ENCODE measurements at regions not wholly inside any gene's neighbourhood (a gene's known extent, or its start where the extent isn't known, plus 50 kb on each side); places are given as distances from the start of the nearest gene placed in this dataset.
A peak's percentile ranks its signal among the peaks of the same experiment; 100 is the strongest.

- Histone ChIP-seq H3K4me3 (ENCODE audit: low read depth in 1 of 3, low read length in 3 of 3) (no peak overlapping the region), H3K9me3 (ENCODE audit: control insufficient read depth in 2 of 2, insufficient read depth in 1 of 2, low read depth in 1 of 2, low read length in 1 of 2) (peaks cover 0 to 10% of the 10 kb centered on the region in 2 donors), H3K4me1 (ENCODE audit: control insufficient read depth in 3 of 3, insufficient read depth in 2 of 3, low read depth in 1 of 3, low read length in 2 of 3) (no peaks in the 10 kb centered on the region), H3K36me3 (ENCODE audit: control insufficient read depth in 3 of 3, insufficient read depth in 2 of 3, low read depth in 1 of 3, low read length in 3 of 3) (no peaks in the 10 kb centered on the region), H3K27ac (ENCODE audit: low read depth in 1 of 3, low read length in 2 of 3) (no peak overlapping the region), H3K27me3 (ENCODE audit: control insufficient read depth in 3 of 3, insufficient read depth in 3 of 3, low read length in 3 of 3) (no peaks in the 10 kb centered on the region)
- FAIRE-seq, result no peak
- no peak for DNase-seq
- 91 to 97% (median 96%) methylated on average over 2 of the region's 2 CpGs for WGBS, 3 donors
Observed at GRCh38 chr10:78247266-78247665, 213.6 kb downstream of the RPS24 start.

- Histone ChIP-seq H3K9me3 (ENCODE audit: control insufficient read depth in 2 of 2, insufficient read depth in 1 of 2, low read depth in 1 of 2, low read length in 1 of 2) (peaks cover 0 to 8% of the 10 kb centered on the region in 2 donors), H3K27me3 (ENCODE audit: control insufficient read depth in 3 of 3, insufficient read depth in 3 of 3, low read length in 3 of 3) (no peaks in the 10 kb centered on the region), H3K36me3 (ENCODE audit: control insufficient read depth in 3 of 3, insufficient read depth in 2 of 3, low read depth in 1 of 3, low read length in 3 of 3) (no peaks in the 10 kb centered on the region), H3K27ac (ENCODE audit: low read depth in 1 of 3, low read length in 2 of 3) (no peak overlapping the region), H3K4me1 (ENCODE audit: control insufficient read depth in 3 of 3, insufficient read depth in 2 of 3, low read depth in 1 of 3, low read length in 2 of 3) (no peaks in the 10 kb centered on the region), H3K4me3 (ENCODE audit: low read depth in 1 of 3, low read length in 3 of 3) (no peak overlapping the region)
- 75 to 76% (median 76%) methylated on average over 1 of the region's 1 CpG for WGBS, 3 donors
- no peak for FAIRE-seq
- DNase-seq, result no peak
Observed at GRCh38 chr10:78247821-78248220, 214.2 kb downstream of the RPS24 start.

GRCh38 chr10:78248651-78249464, 215.2 kb downstream of the RPS24 start:
- Histone ChIP-seq H3K9me3 (ENCODE audit: control insufficient read depth in 2 of 2, insufficient read depth in 1 of 2, low read depth in 1 of 2, low read length in 1 of 2) (no peaks in the 10 kb centered on the region), H3K27me3 (ENCODE audit: control insufficient read depth in 3 of 3, insufficient read depth in 3 of 3, low read length in 3 of 3) (no peaks in the 10 kb centered on the region), H3K36me3 (ENCODE audit: control insufficient read depth in 3 of 3, insufficient read depth in 2 of 3, low read depth in 1 of 3, low read length in 3 of 3) (no peaks in the 10 kb centered on the region), H3K4me3 (ENCODE audit: low read depth in 1 of 3, low read length in 3 of 3) (no peak overlapping the region), H3K27ac (ENCODE audit: low read depth in 1 of 3, low read length in 2 of 3) (peak overlapping the region in 1 of 3 donors; percentile 36), H3K4me1 (ENCODE audit: control insufficient read depth in 3 of 3, insufficient read depth in 2 of 3, low read depth in 1 of 3, low read length in 2 of 3) (no peaks in the 10 kb centered on the region)
- DNase-seq, result no peak
- no peak for FAIRE-seq
- WGBS, 3 donors, result 47 to 64% (median 54%) methylated on average over 22 of the region's 22 CpGs

- Histone ChIP-seq H3K27me3 (ENCODE audit: control insufficient read depth in 3 of 3, insufficient read depth in 3 of 3, low read length in 3 of 3) (no peaks in the 10 kb centered on the region), H3K4me3 (ENCODE audit: low read depth in 1 of 3, low read length in 3 of 3) (no peak overlapping the region), H3K9me3 (ENCODE audit: control insufficient read depth in 2 of 2, insufficient read depth in 1 of 2, low read depth in 1 of 2, low read length in 1 of 2) (no peaks in the 10 kb centered on the region), H3K27ac (ENCODE audit: low read depth in 1 of 3, low read length in 2 of 3) (no peak overlapping the region), H3K4me1 (ENCODE audit: control insufficient read depth in 3 of 3, insufficient read depth in 2 of 3, low read depth in 1 of 3, low read length in 2 of 3) (no peaks in the 10 kb centered on the region), H3K36me3 (ENCODE audit: control insufficient read depth in 3 of 3, insufficient read depth in 2 of 3, low read depth in 1 of 3, low read length in 3 of 3) (no peaks in the 10 kb centered on the region)
- FAIRE-seq (no peak), DNase-seq (no peak)
- WGBS, 3 donors, result 55 to 80% (median 68%) methylated on average over 3 of the region's 3 CpGs
Observed at GRCh38 chr10:78249690-78250089, 216.0 kb downstream of the RPS24 start.

- Histone ChIP-seq H3K4me1 (ENCODE audit: control insufficient read depth in 3 of 3, insufficient read depth in 2 of 3, low read depth in 1 of 3, low read length in 2 of 3) (no peaks in the 10 kb centered on the region), H3K36me3 (ENCODE audit: control insufficient read depth in 3 of 3, insufficient read depth in 2 of 3, low read depth in 1 of 3, low read length in 3 of 3) (no peaks in the 10 kb centered on the region), H3K27ac (ENCODE audit: low read depth in 1 of 3, low read length in 2 of 3) (no peak overlapping the region), H3K27me3 (ENCODE audit: control insufficient read depth in 3 of 3, insufficient read depth in 3 of 3, low read length in 3 of 3) (no peaks in the 10 kb centered on the region), H3K4me3 (ENCODE audit: low read depth in 1 of 3, low read length in 3 of 3) (no peak overlapping the region), H3K9me3 (ENCODE audit: control insufficient read depth in 2 of 2, insufficient read depth in 1 of 2, low read depth in 1 of 2, low read length in 1 of 2) (no peaks in the 10 kb centered on the region)
- 66 to 69% (median 68%) methylated on average over 8 of the region's 8 CpGs for WGBS, 3 donors
- FAIRE-seq (no peak), DNase-seq (no peak)
Observed at GRCh38 chr10:78250313-78251015, 216.8 kb downstream of the RPS24 start.

- no peak overlapping the region for H3K4me3 ChIP-seq (ENCODE audit: low read depth in 1 of 3, low read length in 3 of 3)
- WGBS, 3 donors, result 79 to 85% (median 84%) methylated on average over 7 of the region's 7 CpGs
- no peaks in the 10 kb centered on the region for H3K4me1 ChIP-seq (ENCODE audit: control insufficient read depth in 3 of 3, insufficient read depth in 2 of 3, low read depth in 1 of 3, low read length in 2 of 3)
Observed at GRCh38 chr10:78251016-78251385, 217.3 kb downstream of the RPS24 start.

GRCh38 chr10:78252286-78252685, 218.6 kb downstream of the RPS24 start:
- Histone ChIP-seq H3K4me3 (ENCODE audit: low read depth in 1 of 3, low read length in 3 of 3) (no peak overlapping the region), H3K27ac (ENCODE audit: low read depth in 1 of 3, low read length in 2 of 3) (no peak overlapping the region), H3K4me1 (ENCODE audit: control insufficient read depth in 3 of 3, insufficient read depth in 2 of 3, low read depth in 1 of 3, low read length in 2 of 3) (no peaks in the 10 kb centered on the region), H3K27me3 (ENCODE audit: control insufficient read depth in 3 of 3, insufficient read depth in 3 of 3, low read length in 3 of 3) (peaks cover 0 to 3% (median 0%) of the 10 kb centered on the region in 3 donors), H3K9me3 (ENCODE audit: control insufficient read depth in 2 of 2, insufficient read depth in 1 of 2, low read depth in 1 of 2, low read length in 1 of 2) (no peaks in the 10 kb centered on the region), H3K36me3 (ENCODE audit: control insufficient read depth in 3 of 3, insufficient read depth in 2 of 3, low read depth in 1 of 3, low read length in 3 of 3) (no peaks in the 10 kb centered on the region)
- WGBS, 3 donors, result 88 to 94% (median 91%) methylated on average over 10 of the region's 10 CpGs
- DNase-seq (no peak), FAIRE-seq (no peak)

More at GRCh38 chr10:78251016-78251385, 217.3 kb downstream of the RPS24 start:
- Histone ChIP-seq H3K27me3 (ENCODE audit: control insufficient read depth in 3 of 3, insufficient read depth in 3 of 3, low read length in 3 of 3) (no peaks in the 10 kb centered on the region), H3K36me3 (ENCODE audit: control insufficient read depth in 3 of 3, insufficient read depth in 2 of 3, low read depth in 1 of 3, low read length in 3 of 3) (no peaks in the 10 kb centered on the region), H3K27ac (ENCODE audit: low read depth in 1 of 3, low read length in 2 of 3) (no peak overlapping the region), H3K9me3 (ENCODE audit: control insufficient read depth in 2 of 2, insufficient read depth in 1 of 2, low read depth in 1 of 2, low read length in 1 of 2) (no peaks in the 10 kb centered on the region)
- no peak for FAIRE-seq
- no peak for DNase-seq

GRCh38 chr10:78253063-78253853, 219.6 kb downstream of the RPS24 start:
- Histone ChIP-seq H3K4me1 (ENCODE audit: control insufficient read depth in 3 of 3, insufficient read depth in 2 of 3, low read depth in 1 of 3, low read length in 2 of 3) (no peaks in the 10 kb centered on the region), H3K27ac (ENCODE audit: low read depth in 1 of 3, low read length in 2 of 3) (no peak overlapping the region), H3K9me3 (ENCODE audit: control insufficient read depth in 2 of 2, insufficient read depth in 1 of 2, low read depth in 1 of 2, low read length in 1 of 2) (no peaks in the 10 kb centered on the region), H3K4me3 (ENCODE audit: low read depth in 1 of 3, low read length in 3 of 3) (no peak overlapping the region), H3K27me3 (ENCODE audit: control insufficient read depth in 3 of 3, insufficient read depth in 3 of 3, low read length in 3 of 3) (peaks cover 0 to 3% (median 0%) of the 10 kb centered on the region in 3 donors), H3K36me3 (ENCODE audit: control insufficient read depth in 3 of 3, insufficient read depth in 2 of 3, low read depth in 1 of 3, low read length in 3 of 3) (no peaks in the 10 kb centered on the region)
- FAIRE-seq (no peak), DNase-seq (no peak)
- 70 to 83% (median 81%) methylated on average over 9 of the region's 9 CpGs for WGBS, 3 donors
